ENCODE measurements at regions not wholly inside any gene's neighbourhood (a gene's known extent, or its start where the extent isn't known, plus 50 kb on each side); places are given as distances from the start of the nearest gene placed in this dataset.

DNA sequence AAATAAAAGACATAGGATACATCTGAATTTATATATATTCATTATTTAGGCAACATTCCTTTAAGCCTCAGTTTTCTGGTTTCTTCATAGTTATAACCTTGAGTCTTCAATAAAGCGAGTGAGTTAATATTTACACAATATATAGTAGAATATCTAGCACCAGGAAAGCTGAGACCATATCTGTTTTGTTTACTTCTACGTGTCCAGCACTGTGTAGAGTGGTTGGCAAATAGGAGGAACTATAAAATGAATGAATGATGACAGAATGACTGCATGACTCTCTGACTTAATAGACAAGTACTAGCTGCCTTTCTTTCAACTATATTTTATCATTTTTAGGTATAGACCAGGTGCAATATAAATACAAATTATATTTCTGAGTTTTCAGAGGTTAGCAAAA, 197.8 kb upstream of the RBMS3 start:
- TF ChIP-seq, protein P1, sequence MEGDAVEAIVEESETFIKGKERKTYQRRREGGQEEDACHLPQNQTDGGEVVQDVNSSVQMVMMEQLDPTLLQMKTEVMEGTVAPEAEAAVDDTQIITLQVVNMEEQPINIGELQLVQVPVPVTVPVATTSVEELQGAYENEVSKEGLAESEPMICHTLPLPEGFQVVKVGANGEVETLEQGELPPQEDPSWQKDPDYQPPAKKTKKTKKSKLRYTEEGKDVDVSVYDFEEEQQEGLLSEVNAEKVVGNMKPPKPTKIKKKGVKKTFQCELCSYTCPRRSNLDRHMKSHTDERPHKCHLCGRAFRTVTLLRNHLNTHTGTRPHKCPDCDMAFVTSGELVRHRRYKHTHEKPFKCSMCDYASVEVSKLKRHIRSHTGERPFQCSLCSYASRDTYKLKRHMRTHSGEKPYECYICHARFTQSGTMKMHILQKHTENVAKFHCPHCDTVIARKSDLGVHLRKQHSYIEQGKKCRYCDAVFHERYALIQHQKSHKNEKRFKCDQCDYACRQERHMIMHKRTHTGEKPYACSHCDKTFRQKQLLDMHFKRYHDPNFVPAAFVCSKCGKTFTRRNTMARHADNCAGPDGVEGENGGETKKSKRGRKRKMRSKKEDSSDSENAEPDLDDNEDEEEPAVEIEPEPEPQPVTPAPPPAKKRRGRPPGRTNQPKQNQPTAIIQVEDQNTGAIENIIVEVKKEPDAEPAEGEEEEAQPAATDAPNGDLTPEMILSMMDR (conservative IDR thresholded peaks at IDR 0.05), result no peak
- TF ChIP-seq ZFX (IDR thresholded peaks at IDR 0.05), result no peak
- no peak overlapping the region for H3K27ac ChIP-seq

DNA sequence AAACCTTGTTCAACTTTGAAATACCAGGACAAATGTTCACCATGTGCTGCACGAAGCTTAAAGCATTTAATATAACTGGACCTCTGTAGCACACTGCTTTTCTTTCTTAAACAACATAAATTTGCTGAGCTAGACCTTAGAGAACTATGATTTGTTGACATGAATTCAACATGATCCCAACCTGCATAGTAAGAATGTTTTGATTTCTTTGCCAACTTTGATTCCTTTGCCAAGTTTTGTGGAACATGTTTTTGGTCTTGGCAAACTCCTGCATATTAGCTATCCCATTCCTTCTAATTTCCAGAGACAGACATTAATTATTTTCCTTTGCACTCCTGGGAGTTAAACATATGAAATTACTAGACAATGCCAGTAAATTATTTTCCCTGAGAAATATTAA, 197.2 kb upstream of the RBMS3 start:
- no peak for TF ChIP-seq ZFX (IDR thresholded peaks at IDR 0.05)
- H3K27ac ChIP-seq, result no peak overlapping the region

DNA sequence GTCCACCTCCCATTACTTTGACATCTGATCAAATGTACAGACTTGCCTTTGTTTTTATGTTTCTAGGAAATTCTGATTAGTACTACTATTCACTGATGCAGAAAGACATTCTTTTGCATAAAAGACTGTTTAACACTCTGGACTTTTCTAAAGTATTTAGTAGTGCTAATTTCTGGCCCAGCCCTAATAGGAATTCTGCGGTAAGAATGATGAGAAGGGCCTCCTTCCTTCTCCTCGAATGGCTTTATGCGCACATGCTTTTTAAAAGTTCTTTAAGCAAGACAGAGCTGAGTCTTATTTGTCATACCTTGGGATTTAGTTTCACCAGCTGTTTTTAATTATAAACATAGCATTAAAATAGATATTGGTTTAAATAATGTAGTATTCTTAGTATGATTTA, 192.3 kb upstream of the RBMS3 start:
- no peak for TF ChIP-seq ZFX (IDR thresholded peaks at IDR 0.05)
- TF ChIP-seq, protein P1 (conservative IDR thresholded peaks at IDR 0.05), result no peak
- H3K27ac ChIP-seq, result no peak overlapping the region

DNA sequence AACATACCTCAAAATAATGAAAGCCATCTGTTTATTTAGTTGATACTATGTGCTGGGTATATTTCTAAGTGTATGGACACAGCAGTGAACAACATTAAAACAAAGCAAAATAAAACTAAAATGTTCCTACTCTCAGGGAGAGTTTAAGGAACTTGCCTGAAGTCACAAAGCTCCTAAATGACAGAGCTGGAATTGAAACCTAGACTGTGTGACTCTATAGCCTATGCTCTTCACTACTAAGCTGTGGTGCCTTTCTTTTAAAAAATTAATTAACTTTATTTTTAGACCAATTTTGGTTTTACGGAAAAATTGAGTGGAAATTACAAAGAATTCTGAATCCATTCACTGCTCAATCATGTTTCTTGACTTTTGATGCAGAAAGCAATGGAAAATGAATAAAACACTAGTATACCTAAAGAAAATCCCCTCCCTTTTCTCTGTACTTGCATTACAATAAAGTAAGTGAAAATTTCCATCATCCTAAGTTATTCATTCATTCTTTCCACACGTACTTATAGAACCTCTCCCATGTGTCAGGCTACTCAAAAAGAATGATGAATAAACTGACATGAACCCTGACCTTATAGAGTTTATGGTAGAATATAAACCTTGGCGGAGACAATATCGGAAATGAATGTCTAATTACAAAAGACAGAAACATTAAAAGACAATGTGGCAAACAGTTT, 189.8 kb upstream of the RBMS3 start:
- no peak overlapping the region for H3K27ac ChIP-seq
- TF ChIP-seq, protein P1 (conservative IDR thresholded peaks at IDR 0.05), result no peak
- TF ChIP-seq ZFX (IDR thresholded peaks at IDR 0.05), result no peak

DNA sequence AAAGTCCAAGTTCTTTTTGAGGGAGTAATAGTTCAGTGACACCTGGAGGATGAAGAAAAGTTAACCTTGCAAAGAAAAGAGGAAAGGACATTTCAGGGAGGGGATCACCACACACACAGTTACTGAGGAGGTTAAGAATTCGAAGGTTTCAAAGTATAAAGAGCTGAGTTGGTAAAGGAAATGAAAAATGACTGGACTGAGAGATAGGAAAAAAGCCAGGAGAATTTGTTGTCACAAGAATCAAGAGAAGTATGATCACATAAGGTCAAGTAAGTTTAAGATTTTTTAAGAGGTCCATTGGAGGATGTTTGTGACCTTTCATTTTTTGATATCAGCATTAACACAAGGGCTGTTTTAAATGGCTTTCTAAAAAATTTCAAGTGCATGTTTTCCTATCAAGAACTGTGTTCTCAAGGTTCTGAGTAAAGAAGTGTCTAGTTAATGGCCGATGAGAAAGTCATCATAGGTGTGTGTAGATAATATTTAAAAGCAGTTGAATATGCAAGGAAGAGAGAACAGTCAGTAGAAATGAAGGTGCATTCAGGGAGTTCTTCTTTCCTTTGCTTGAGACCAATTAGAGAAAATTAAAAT, 189.2 kb upstream of the RBMS3 start:
- TF ChIP-seq, protein P1 (conservative IDR thresholded peaks at IDR 0.05), result no peak
- no peak for TF ChIP-seq ZFX (IDR thresholded peaks at IDR 0.05)
- H3K27ac ChIP-seq, result no peak overlapping the region

DNA sequence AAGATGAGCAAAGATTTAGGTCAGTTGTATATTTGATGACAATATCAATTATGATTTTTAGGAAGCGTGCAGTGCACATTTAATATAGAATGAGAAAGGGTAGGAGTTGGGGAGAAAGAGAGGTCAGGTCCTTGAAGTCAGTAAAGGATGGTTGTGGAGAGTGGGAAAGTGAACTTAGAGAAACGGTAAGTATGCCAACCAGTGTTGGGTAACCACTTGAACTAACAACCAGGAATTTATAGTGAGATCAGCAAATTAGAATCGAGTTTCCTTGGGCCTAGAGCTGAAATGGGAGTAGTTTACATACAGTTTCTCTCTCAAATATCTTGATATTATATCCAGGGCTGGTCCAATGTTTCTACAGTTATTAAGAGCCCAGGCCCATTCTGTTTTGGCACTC, 188.5 kb upstream of the RBMS3 start:
- TF ChIP-seq, protein P1 (conservative IDR thresholded peaks at IDR 0.05), result no peak
- TF ChIP-seq ZFX (IDR thresholded peaks at IDR 0.05), result no peak
- no peak overlapping the region for H3K27ac ChIP-seq

DNA sequence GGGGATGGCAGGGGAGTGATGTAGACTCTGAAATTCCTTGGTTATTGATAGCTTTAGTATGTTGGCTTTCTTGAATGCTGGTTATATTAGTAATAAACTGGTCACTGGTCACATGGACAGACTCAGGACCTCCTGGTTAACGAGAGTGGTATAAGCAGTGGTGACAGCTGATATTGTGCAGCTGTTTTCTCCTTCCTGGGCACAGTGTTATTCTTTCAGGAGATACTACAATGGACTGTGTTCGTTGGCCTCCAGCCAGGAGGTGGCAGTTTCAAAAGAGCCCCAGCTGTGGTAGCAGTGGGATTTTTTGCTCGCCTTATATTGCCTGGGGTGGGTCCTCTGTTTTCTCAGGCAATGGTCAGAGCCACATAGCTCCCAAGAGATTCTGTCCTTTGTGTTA, 181.6 kb upstream of the RBMS3 start:
- no peak for TF ChIP-seq ZFX (IDR thresholded peaks at IDR 0.05)
- TF ChIP-seq, protein P1 (conservative IDR thresholded peaks at IDR 0.05), result no peak
- H3K27ac ChIP-seq, result no peak overlapping the region

DNA sequence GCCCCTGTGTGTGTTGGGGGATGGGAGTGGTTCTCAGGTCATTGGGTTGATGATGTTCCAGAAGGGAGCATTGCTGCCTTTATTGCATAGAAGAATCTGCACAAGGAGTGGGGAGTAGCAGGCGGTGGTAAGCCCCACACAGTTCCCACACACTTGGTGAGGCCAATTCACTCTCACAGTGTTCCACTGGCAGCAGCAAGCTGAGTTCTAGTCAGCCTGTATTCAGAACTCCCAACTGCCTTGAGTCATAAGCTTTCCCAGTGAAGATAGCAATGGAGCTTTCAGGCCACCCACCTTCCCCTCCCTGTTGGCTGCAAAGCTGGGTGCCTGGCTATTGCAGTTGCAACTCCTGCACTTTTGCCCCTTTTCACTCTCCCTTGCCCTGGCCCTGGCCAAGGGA, 181.1 kb upstream of the RBMS3 start:
- TF ChIP-seq ZFX (IDR thresholded peaks at IDR 0.05), result no peak
- TF ChIP-seq, protein P1 (conservative IDR thresholded peaks at IDR 0.05), result no peak
- no peak overlapping the region for H3K27ac ChIP-seq
